ENCODE measurements at regions not wholly inside any gene's neighbourhood (a gene's known extent, or its start where the extent isn't known, plus 50 kb on each side); places are given as distances from the start of the nearest gene placed in this dataset.
"Not testable (repeated sequence)": the region's sequence is repeated elsewhere in the genome, so short reads cannot be mapped to it uniquely, and the experiment has no call there.

DNA sequence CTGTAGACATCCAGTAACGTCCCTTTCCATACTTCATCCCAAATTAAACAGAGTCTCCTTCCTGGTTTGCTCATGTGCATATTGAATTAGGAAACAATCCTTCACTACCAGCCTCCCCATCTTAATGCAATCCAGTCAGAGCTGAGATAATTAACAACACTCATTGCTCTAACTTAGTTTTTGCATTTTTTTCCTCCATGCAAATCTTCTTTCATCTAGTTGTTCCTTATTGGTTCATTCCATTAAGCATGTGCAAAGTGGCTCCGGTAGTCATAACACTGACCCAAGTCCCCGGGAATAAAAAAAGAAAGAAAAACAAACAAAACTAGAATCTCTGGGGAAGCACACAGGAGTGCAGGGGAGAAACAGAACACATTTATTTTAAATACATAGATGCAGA, 1176.1 kb downstream of the GATA3 start:
- DNase-seq = no peak
- Histone ChIP-seq H3K36me3 (replicated peaks; ENCODE audit: control insufficient read depth, insufficient read depth, low read length) (no peaks in the 10 kb centered on the region), H3K4me3 (ENCODE audit: insufficient read depth, low read depth, low read length) (no peak overlapping the region), H3K27me3 (ENCODE audit: control insufficient read depth, insufficient read depth, low read length) (no peaks in the 10 kb centered on the region)

DNA sequence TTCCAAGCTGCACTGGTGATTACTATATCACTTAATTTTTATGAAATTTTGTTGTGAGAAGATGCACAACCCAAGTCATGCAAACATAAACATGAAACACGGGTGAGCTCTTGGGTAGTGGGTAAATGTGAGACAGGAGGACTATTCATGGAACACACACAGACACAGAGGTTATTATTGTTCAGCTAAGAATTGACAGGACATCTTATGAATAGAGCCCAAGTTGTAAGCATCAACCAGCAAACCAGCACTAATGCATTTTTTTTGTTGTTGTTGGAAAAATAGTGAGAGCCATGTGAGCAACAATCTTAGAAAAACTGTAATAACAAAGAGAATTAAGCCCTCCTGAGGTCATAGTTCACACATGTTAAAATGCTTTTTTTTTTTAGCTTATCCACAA, 1179.7 kb downstream of the GATA3 start:
- no peaks in the 10 kb centered on the region for H3K27me3 ChIP-seq (ENCODE audit: control insufficient read depth, insufficient read depth, low read length)
- DNase-seq = no peak
- no peaks in the 10 kb centered on the region for H3K36me3 ChIP-seq (replicated peaks; ENCODE audit: control insufficient read depth, insufficient read depth, low read length)
- no peak overlapping the region for H3K4me3 ChIP-seq (ENCODE audit: insufficient read depth, low read depth, low read length)

DNA sequence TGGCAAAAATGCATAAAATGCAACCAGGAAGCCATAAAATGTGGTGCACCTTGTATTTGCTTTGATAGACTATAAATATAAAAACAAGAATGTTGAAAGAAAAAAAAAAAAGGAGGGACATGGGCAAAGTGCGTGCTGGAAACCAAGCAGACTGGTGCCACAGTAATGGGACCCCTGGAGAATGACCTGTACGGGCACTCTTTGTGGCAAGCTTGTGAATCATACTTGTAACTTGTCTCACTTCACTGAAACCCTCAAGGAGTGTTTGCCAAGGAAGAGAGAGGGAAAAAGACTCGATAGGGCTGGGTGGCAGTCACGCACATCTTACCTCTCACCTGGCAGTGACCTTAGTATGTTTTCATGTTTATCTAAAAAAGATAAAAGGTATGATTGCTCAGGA, 1183.6 kb downstream of the GATA3 start:
- Histone ChIP-seq H3K27me3 (ENCODE audit: control insufficient read depth, insufficient read depth, low read length) (no peaks in the 10 kb centered on the region), H3K36me3 (replicated peaks; ENCODE audit: control insufficient read depth, insufficient read depth, low read length) (no peaks in the 10 kb centered on the region), H3K4me3 (ENCODE audit: insufficient read depth, low read depth, low read length) (no peak overlapping the region)
- DNase-seq = no peak

DNA sequence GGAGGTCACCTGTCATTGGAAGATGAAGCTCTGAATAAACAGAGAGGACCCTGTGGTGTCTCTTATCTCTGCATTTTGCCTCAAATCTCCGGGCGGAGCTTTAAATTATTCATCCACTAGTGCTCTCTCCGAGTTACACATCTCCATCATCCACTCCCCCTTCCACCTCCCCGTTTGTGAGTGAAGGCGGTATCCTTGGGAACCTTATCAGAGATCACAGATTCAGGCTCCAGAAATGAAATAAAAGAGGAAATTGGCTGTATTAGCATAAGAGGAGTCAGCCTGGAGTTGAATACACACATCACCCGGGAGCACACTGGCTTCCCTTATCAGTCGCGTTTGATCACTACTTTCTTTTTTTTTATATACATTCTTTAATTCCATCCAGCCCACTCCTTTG, 1184.8 kb downstream of the GATA3 start:
- Histone ChIP-seq H3K36me3 (replicated peaks; ENCODE audit: control insufficient read depth, insufficient read depth, low read length) (no peaks in the 10 kb centered on the region), H3K4me3 (ENCODE audit: insufficient read depth, low read depth, low read length) (no peak overlapping the region), H3K27me3 (ENCODE audit: control insufficient read depth, insufficient read depth, low read length) (no peaks in the 10 kb centered on the region)
- no peak for DNase-seq

DNA sequence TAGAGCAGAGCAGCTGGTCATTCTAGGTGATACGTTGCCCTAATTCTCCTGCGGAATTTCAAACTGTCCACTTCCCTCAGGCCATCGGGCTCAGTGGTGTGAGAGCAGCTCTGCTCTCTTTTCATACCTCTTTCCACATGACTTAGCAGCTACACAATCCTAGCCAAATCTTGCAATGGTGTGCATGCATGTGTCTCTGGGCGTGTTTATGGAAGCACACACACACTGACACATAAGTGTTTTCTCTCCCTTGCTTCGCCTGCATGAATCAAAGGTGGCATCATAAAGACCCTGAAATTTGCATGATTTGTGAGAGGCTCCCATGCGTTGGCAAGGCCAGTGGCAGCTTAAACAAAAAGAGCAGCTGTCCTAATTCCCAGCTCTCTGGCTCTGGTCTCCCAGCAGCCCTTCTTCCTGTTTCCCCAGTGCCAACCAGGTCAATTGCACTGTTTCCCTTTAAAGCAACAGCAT, 1189.5 kb downstream of the GATA3 start:
- no peak for DNase-seq
- Histone ChIP-seq H3K4me3 (ENCODE audit: insufficient read depth, low read depth, low read length) (no peak overlapping the region), H3K36me3 (replicated peaks; ENCODE audit: control insufficient read depth, insufficient read depth, low read length) (no peaks in the 10 kb centered on the region), H3K27me3 (ENCODE audit: control insufficient read depth, insufficient read depth, low read length) (no peaks in the 10 kb centered on the region)

DNA sequence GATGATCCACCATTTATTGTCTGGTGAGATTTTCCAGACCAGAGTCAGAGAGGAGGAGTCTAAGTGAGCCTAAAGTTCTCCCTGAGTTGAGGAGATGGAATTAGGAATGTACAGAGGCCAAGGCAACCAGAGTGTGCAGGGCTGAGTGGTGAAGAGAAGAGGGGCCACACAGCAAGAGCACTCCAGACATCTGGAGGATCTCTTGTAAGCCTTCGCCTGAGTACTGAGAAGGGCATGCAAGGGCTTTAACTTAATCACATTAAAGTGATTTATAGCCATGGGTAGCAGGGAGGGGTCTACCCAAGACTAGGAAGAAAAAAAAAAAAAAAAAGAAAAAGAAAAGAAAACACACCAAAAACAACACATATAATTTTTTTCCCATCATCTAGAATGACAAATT, 1190.4 kb downstream of the GATA3 start:
- Histone ChIP-seq H3K36me3 (replicated peaks; ENCODE audit: control insufficient read depth, insufficient read depth, low read length) (no peaks in the 10 kb centered on the region), H3K4me3 (ENCODE audit: insufficient read depth, low read depth, low read length) (no peak overlapping the region), H3K27me3 (ENCODE audit: control insufficient read depth, insufficient read depth, low read length) (no peaks in the 10 kb centered on the region)
- no peak for DNase-seq

DNA sequence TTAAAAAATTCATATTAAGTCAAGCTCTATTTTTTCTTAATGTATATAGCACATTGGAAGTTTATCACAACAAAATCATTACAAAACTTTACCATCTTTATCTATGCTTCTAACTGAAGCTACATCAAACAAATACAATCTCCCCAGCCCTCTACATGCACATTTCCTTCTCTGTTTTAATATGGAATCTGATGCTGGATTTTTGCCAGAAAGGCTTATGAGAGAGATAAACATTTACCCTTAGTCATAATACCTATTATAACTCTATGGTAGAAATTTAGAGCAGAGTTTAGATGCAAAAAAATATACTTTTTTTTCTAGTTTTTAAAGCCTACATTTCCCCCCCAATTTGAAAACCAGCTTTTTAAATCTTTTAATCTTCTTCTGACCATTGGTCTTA, 1198.6 kb downstream of the GATA3 start:
- Histone ChIP-seq H3K4me3 (ENCODE audit: insufficient read depth, low read depth, low read length) (no peak overlapping the region), H3K36me3 (replicated peaks; ENCODE audit: control insufficient read depth, insufficient read depth, low read length) (no peaks in the 10 kb centered on the region), H3K27me3 (ENCODE audit: control insufficient read depth, insufficient read depth, low read length) (no peaks in the 10 kb centered on the region)
- DNase-seq = no peak

DNA sequence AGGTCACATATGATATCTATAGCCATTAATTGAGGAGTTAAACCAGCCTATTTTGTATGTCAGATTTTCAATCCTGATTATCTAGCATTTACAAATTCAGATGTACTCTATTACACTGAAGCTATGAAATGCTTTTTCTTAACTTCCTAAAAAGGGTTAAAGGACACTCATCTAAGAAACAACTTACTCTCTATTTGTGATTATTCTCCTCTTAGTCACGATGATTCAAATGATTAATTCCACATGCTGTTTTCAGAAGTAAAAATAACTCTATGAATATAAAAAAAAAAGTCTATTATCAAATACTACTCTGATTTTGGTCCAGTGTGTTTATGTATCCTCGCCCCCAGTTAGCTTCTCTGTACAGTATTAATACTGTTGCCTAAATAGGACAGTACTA, 1199.9 kb downstream of the GATA3 start:
- no peaks in the 10 kb centered on the region for H3K36me3 ChIP-seq (replicated peaks; ENCODE audit: control insufficient read depth, insufficient read depth, low read length)
- no peak overlapping the region for H3K4me3 ChIP-seq (ENCODE audit: insufficient read depth, low read depth, low read length)
- no peaks in the 10 kb centered on the region for H3K27me3 ChIP-seq (ENCODE audit: control insufficient read depth, insufficient read depth, low read length)
- DNase-seq = no peak

DNA sequence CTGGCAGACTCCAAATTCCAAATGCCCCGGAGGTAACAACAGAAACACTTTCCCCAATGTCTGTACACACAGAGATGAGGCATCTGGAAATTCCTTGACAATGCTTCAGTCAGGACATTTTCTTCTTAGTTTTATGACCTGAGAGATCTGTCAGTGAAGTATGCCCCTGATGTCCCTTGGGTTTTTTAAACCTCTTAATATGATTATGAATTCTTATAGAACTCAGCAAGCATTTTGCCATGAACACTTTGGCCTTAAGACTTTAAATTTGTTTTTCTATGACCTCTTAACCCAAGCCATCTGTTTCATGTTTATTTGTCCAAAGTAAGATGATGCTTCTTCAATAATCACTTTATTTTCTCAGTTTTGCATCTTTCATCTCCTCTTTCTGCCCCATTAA, 1206.2 kb downstream of the GATA3 start:
- no peaks in the 10 kb centered on the region for H3K36me3 ChIP-seq (replicated peaks; ENCODE audit: control insufficient read depth, insufficient read depth, low read length)
- no peak for DNase-seq
- no peak overlapping the region for H3K4me3 ChIP-seq (ENCODE audit: insufficient read depth, low read depth, low read length)
- H3K27me3 ChIP-seq (ENCODE audit: control insufficient read depth, insufficient read depth, low read length) = no peaks in the 10 kb centered on the region

DNA sequence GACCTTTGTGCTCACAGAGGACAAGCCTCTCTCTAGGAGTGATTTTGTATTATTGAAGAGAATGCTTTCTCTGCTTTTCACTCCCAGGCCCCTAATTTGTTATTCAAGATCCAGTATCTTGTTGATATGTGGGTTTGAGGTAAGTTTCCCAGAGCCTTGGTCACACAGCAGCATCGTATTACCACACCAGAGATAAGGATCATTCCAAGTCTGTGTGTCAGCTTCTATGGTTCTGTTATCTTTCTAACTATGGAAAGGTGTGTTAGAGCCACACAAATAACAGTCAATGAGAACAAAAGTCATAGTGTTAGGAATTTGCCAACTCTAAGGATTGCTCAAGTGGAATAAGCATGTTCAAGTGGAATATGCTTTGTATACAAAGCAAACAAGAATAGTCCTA, 1208.3 kb downstream of the GATA3 start:
- H3K36me3 ChIP-seq (replicated peaks; ENCODE audit: control insufficient read depth, insufficient read depth, low read length) = no peaks in the 10 kb centered on the region
- DNase-seq = no peak
- no peak overlapping the region for H3K4me3 ChIP-seq (ENCODE audit: insufficient read depth, low read depth, low read length)
- H3K27me3 ChIP-seq (ENCODE audit: control insufficient read depth, insufficient read depth, low read length) = no peaks in the 10 kb centered on the region

DNA sequence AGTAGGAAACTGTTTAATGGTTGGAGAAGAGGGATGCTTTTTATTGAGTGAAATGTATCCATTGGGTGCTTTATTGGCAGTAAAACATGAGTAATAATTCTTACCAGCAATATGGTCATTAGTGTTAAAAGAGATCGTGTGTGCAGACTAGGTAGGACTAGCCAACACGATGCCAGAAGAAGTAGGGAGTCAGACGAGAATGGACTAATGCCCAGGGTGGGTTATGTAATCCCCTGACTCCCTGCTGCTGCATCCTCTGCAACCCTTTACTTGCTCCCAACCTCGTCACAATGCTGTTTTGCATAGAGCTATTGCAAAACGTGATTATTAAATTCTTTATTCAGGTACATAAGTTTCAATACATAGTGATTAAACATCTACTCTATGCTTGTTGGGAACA, 1213.7 kb downstream of the GATA3 start:
- Histone ChIP-seq H3K4me3 (ENCODE audit: insufficient read depth, low read depth, low read length) (no peak overlapping the region), H3K36me3 (replicated peaks; ENCODE audit: control insufficient read depth, insufficient read depth, low read length) (no peaks in the 10 kb centered on the region), H3K27me3 (ENCODE audit: control insufficient read depth, insufficient read depth, low read length) (no peaks in the 10 kb centered on the region)
- DNase-seq = peak; percentile 17

DNA sequence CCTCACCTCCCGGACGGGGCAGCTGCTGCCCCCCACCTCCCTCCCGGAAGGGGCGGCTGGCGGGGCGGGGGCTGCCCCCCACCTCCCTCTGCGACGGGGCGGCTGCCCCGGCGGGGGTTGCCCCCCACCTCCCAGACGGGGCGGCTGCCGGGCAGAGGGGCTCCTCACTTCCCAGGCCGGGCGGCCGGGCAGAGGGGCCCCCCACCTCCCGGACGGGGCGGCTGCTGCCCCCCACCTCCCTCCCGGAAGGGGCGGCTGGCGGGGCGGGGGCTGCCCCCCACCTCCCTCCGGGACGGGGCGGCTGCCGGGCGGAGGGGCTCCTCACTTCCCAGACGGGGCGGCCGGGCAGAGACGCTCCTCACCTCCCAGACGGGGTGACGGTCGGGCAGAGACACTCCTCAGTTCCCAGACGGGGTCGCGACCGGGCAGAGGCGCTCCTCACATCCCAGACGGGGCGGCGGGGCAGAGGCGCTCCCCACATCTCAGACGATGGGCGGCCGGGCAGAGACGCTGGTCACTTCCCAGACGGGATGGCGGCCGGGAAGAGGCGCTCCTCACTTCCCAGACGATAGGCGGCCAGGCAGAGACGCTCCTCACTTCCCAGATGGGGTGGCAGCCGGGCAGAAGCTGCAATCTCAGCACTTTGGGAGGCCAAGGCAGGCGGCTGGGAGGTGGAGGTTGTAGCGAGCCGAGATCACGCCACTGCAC, 1218.8 kb downstream of the GATA3 start:
- not testable (repeated sequence) for DNase-seq; H3K36me3 ChIP-seq (replicated peaks; ENCODE audit: control insufficient read depth, insufficient read depth, low read length); H3K4me3 ChIP-seq (ENCODE audit: insufficient read depth, low read depth, low read length); H3K27me3 ChIP-seq (ENCODE audit: control insufficient read depth, insufficient read depth, low read length)

DNA sequence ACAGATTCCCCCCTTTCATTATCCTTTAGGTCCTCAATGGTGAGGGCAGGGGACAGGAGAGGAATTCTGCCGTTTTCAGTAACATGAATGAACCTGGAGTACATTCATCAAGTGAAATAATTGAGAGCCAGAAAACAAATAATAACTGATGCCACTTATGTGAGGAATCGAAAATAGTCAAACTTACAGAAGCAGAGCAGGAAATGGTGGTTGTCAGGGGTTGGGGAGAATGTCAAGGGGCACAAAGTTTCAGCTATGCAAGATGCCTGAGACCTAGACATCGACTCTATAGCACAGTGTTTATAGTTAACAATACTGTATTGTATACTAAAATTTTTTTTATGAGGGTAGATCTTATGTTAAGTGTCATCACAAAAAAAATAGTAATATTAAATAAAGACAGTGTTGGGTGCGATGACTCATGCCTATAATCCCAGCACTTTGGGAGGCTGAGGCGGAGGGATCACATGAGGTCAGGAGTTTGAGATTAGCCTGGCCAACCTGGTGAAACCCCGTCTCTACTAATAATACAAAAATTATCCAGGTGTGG, 1219.8 kb downstream of the GATA3 start:
- Histone ChIP-seq H3K36me3 (replicated peaks; ENCODE audit: control insufficient read depth, insufficient read depth, low read length) (no peaks in the 10 kb centered on the region), H3K27me3 (ENCODE audit: control insufficient read depth, insufficient read depth, low read length) (no peaks in the 10 kb centered on the region), H3K4me3 (ENCODE audit: insufficient read depth, low read depth, low read length) (no peak overlapping the region)
- no peak for DNase-seq

DNA sequence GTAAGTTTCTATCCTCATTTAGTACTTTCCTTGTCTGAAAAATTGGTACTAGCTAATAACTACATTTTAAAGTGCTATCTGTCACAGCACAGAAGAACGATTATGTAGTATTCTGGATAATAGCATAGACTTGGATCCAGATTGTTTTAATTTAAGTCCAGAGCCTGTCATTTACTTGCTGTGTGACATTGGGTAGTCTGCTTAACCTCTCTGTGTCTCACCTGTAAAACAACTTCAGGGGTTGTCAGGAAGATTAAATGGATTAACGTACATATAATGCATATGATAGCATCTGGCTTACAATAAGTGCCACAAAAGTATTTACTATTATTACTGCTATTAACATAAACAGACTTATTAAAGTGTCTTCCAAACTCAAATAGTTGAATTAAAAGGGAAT, 1221.4 kb downstream of the GATA3 start:
- DNase-seq = no peak
- no peaks in the 10 kb centered on the region for H3K27me3 ChIP-seq (ENCODE audit: control insufficient read depth, insufficient read depth, low read length)
- H3K36me3 ChIP-seq (replicated peaks; ENCODE audit: control insufficient read depth, insufficient read depth, low read length) = no peaks in the 10 kb centered on the region
- no peak overlapping the region for H3K4me3 ChIP-seq (ENCODE audit: insufficient read depth, low read depth, low read length)

DNA sequence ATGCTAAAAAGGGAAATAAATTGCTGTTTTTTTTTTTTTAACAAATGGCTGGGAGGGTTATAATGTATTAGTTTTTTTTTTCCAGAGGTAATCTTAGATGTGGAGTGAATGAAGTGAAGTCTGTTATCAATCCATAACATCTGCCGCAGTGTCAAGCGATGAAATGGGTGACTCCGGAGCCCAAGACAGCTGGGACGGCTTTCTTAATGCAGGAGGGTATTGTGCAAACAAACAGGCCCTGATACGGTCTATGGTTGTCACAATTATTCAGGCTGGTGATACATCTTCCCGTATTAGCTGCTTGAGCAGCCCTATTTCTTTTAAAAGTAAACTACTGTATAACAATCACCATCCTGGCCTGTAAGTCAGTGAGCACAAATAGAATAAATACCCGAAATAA, 1231.2 kb downstream of the GATA3 start:
- Histone ChIP-seq H3K27me3 (ENCODE audit: control insufficient read depth, insufficient read depth, low read length) (no peaks in the 10 kb centered on the region), H3K4me3 (ENCODE audit: insufficient read depth, low read depth, low read length) (no peak overlapping the region), H3K36me3 (replicated peaks; ENCODE audit: control insufficient read depth, insufficient read depth, low read length) (no peaks in the 10 kb centered on the region)
- DNase-seq = no peak

DNA sequence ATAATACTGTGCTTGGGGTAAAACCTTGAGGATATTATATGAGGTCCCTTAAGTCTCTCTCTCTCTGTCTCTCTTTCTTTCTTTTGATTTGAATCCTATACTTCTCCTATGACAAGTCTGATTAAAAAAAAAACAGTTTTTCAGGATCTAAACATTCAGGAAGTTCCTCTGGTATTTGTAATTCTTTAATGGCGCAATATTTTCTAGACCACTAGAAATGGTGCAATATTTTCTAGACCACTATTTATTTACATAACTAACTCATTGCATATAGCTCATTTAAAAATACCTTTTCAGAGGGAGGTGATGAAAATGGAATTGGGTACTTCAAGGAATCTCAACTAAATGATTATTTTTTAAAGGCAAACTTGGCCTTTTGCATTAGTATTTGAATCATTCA, 1235.3 kb downstream of the GATA3 start:
- DNase-seq = no peak
- H3K4me3 ChIP-seq (ENCODE audit: insufficient read depth, low read depth, low read length) = no peak overlapping the region
- H3K36me3 ChIP-seq (replicated peaks; ENCODE audit: control insufficient read depth, insufficient read depth, low read length) = no peaks in the 10 kb centered on the region
- no peaks in the 10 kb centered on the region for H3K27me3 ChIP-seq (ENCODE audit: control insufficient read depth, insufficient read depth, low read length)
